BJ (cell line): ENCODE measurements at regions not wholly inside any gene's neighbourhood (a gene's known extent, or its start where the extent isn't known, plus 50 kb on each side); places are given as distances from the start of the nearest gene placed in this dataset.

Experiments used
- CTCF ChIA-PET: fragments of 350-600 bp; formaldehyde crosslinking; extraction: SDS; loops from one replicate; lab custom pipeline; 2021; ENCODE audit warnings: antibody characterized with exemption, inconsistent platforms; lab: Yijun Ruan, JAX
- POLR2A ChIA-PET: fragments of 300-600 bp; sonication (Branson Sonifier 250); formaldehyde crosslinking; extraction: SDS; loops from one replicate; lab custom pipeline; 2021; ENCODE audit warnings: antibody characterized with exemption; lab: Charles Lee
- DNase-seq: peaks from one replicate; pipeline ENCODE4 v3.0.0-alpha.2; 2011; ENCODE audit warnings: low read depth
- H3K27me3 ChIP-seq: 2 replicates; pipeline ENCODE4 v1.6.0; 2011; ENCODE audit warnings: low read length; ENCODE audit not compliant: control insufficient read depth, insufficient read depth
- H3K36me3 ChIP-seq: 2 replicates; pipeline ENCODE4 v1.5.1; 2011; ENCODE audit warnings: low read length; ENCODE audit not compliant: control insufficient read depth, insufficient read depth
- H3K4me3 ChIP-seq: 2 replicates; pipeline ENCODE4 v1.5.1; 2011; ENCODE audit warnings: low read depth, mild to moderate bottlenecking, control low read depth, low read length
- CTCF ChIP-seq: IDR thresholded peaks from 2 replicates; pipeline ENCODE4 v1.5.1; 2011; ENCODE audit warnings: low read depth, mild to moderate bottlenecking, control low read depth, inconsistent platforms, low read length, moderate library complexity; ENCODE audit not compliant: insufficient read depth

- H3K27me3 ChIP-seq = no peaks in the 10 kb centered on the region
- POLR2A ChIA-PET = interaction anchor here (1.2 kb wide), 1 partner anchor 69 kb away, joined by 5 read pairs; the partner anchor contains the start of gene CCN2
- H3K4me3 ChIP-seq = no peak overlapping the region
- no peak for TF ChIP-seq CTCF
- H3K36me3 ChIP-seq = no peaks in the 10 kb centered on the region
- DNase-seq = no peak
- CTCF ChIA-PET = interaction anchor here (0.7 kb wide), 1 partner anchor 22 kb away, joined by 3 read pairs; no protein-coding TSS in a partner anchor
Observed at GRCh38 chr6:132020138-132020581, 69.0 kb upstream of the CCN2 start.

GRCh38 chr6:132019586-132019985 lies 68.4 kb upstream of the CCN2 start:
- no peaks in the 10 kb centered on the region for H3K27me3 ChIP-seq
- no peak overlapping the region for H3K4me3 ChIP-seq
- ChIA-PET POLR2A (interaction anchor here (1.2 kb wide), 1 partner anchor 68 kb away, joined by 5 read pairs; the partner anchor contains the start of gene CCN2), CTCF (interaction anchor here (0.8 kb wide), 1 partner anchor 9 kb away, joined by 3 read pairs; no protein-coding TSS in a partner anchor)
- no peaks in the 10 kb centered on the region for H3K36me3 ChIP-seq
- DNase-seq = no peak
- TF ChIP-seq CTCF = no peak

- POLR2A ChIA-PET = no interaction called here
- H3K4me3 ChIP-seq = no peak overlapping the region
- no peaks in the 10 kb centered on the region for H3K27me3 ChIP-seq
- CTCF ChIA-PET = no interaction called here
- no peak for TF ChIP-seq CTCF
- H3K36me3 ChIP-seq = no peaks in the 10 kb centered on the region
- no peak for DNase-seq
Observed at GRCh38 chr6:132017942-132018341, 66.8 kb upstream of the CCN2 start.

GRCh38 chr6:132016396-132016795 lies 65.2 kb upstream of the CCN2 start:
- CTCF ChIA-PET = no interaction called here

GRCh38 chr6:132011582-132011981 lies 60.4 kb upstream of the CCN2 start:
- no peak for DNase-seq
- Histone ChIP-seq H3K36me3 (no peaks in the 10 kb centered on the region), H3K27me3 (no peaks in the 10 kb centered on the region), H3K4me3 (no peak overlapping the region)
- ChIA-PET CTCF (interaction anchor here (1.4 kb wide), 1 partner anchor 10 kb away, joined by 7 read pairs; no protein-coding TSS in a partner anchor), POLR2A (interaction anchor here (0.7 kb wide), 1 partner anchor 135 kb away, joined by 6 read pairs; no protein-coding TSS in a partner anchor)
- no peak for TF ChIP-seq CTCF

More at GRCh38 chr6:132016396-132016795, 65.2 kb upstream of the CCN2 start:
- H3K27me3 ChIP-seq = no peaks in the 10 kb centered on the region
- POLR2A ChIA-PET = no interaction called here
- no peaks in the 10 kb centered on the region for H3K36me3 ChIP-seq
- no peak overlapping the region for H3K4me3 ChIP-seq
- no peak for DNase-seq
- TF ChIP-seq CTCF = no peak
